Glomerular visceral epithelial cell (primary cell): ENCODE measurements at regions not wholly inside any gene's neighbourhood (a gene's known extent, or its start where the extent isn't known, plus 50 kb on each side); places are given as distances from the start of the nearest gene placed in this dataset.
A peak's percentile ranks its signal among the peaks of the same experiment; 100 is the strongest.
"Not testable (repeated sequence)": the region's sequence is repeated elsewhere in the genome, so short reads cannot be mapped to it uniquely, and the experiment has no call there.

Experiments used
- DNase-seq: peaks from one replicate; pipeline ENCODE4 v3.0.0-alpha.2; 2016; ENCODE audit errors: extremely low spot score

GRCh38 chr14:39673734-39674133, 241.5 kb upstream of the FBXO33 start:
- no peak for DNase-seq

- DNase-seq = peak; percentile 57
These were observed 241.1 kb upstream of the FBXO33 start for GRCh38 chr14:39673270-39673711.

GRCh38 chr14:39668449-39668848, 236.2 kb upstream of the FBXO33 start:
- DNase-seq = no peak

- peak; percentile 47 for DNase-seq
These were observed 234.2 kb upstream of the FBXO33 start for GRCh38 chr14:39666386-39666785.

GRCh38 chr14:39665075-39665475, 232.8 kb upstream of the FBXO33 start:
- peak; percentile 20 for DNase-seq

- no peak for DNase-seq
These were observed 232.4 kb upstream of the FBXO33 start for GRCh38 chr14:39664646-39665045.

- DNase-seq = peak; percentile 8
These were observed 209.0 kb upstream of the FBXO33 start for GRCh38 chr14:39641224-39641623.

GRCh38 chr14:39639009-39639408, 206.8 kb upstream of the FBXO33 start:
- DNase-seq = not testable (repeated sequence)

GRCh38 chr14:39628087-39628486, 195.9 kb upstream of the FBXO33 start:
- no peak for DNase-seq

GRCh38 chr14:39626589-39627576, 194.7 kb upstream of the FBXO33 start:
- no peak for DNase-seq

- DNase-seq = no peak
These were observed 189.4 kb upstream of the FBXO33 start for GRCh38 chr14:39621678-39622077.

GRCh38 chr14:39621223-39621622, 189.0 kb upstream of the FBXO33 start:
- no peak for DNase-seq

GRCh38 chr14:39617537-39617936, 185.3 kb upstream of the FBXO33 start:
- DNase-seq = peak; percentile 6

- no peak for DNase-seq
These were observed 183.1 kb upstream of the FBXO33 start for GRCh38 chr14:39615352-39615751.

GRCh38 chr14:39614297-39614923, 182.2 kb upstream of the FBXO33 start:
- no peak for DNase-seq

GRCh38 chr14:39609119-39609518, 176.9 kb upstream of the FBXO33 start:
- no peak for DNase-seq

GRCh38 chr14:39607978-39608377, 175.7 kb upstream of the FBXO33 start:
- no peak for DNase-seq

- DNase-seq = no peak
These were observed 171.7 kb upstream of the FBXO33 start for GRCh38 chr14:39603942-39604341.

- DNase-seq = no peak
These were observed 161.1 kb upstream of the FBXO33 start for GRCh38 chr14:39593377-39593776.

- DNase-seq = no peak
These were observed 160.0 kb upstream of the FBXO33 start for GRCh38 chr14:39592116-39592789.

GRCh38 chr14:39589882-39590281, 157.6 kb upstream of the FBXO33 start:
- not testable (repeated sequence) for DNase-seq

GRCh38 chr14:39582028-39582654, 149.9 kb upstream of the FBXO33 start:
- DNase-seq = peak; percentile 3
